ENCODE measurements at regions not wholly inside any gene's neighbourhood (a gene's known extent, or its start where the extent isn't known, plus 50 kb on each side); places are given as distances from the start of the nearest gene placed in this dataset.
"Not testable (repeated sequence)": the region's sequence is repeated elsewhere in the genome, so short reads cannot be mapped to it uniquely, and the experiment has no call there.

GRCh38 chr12:89289720-89290119 lies 62.6 kb downstream of the DUSP6 start:
- DNase-seq (ENCODE audit: low read depth): no peak

- DNase-seq (ENCODE audit: low read depth): no peak
Measured at GRCh38 chr12:89288959-89289358, 63.3 kb downstream of the DUSP6 start.

DNA sequence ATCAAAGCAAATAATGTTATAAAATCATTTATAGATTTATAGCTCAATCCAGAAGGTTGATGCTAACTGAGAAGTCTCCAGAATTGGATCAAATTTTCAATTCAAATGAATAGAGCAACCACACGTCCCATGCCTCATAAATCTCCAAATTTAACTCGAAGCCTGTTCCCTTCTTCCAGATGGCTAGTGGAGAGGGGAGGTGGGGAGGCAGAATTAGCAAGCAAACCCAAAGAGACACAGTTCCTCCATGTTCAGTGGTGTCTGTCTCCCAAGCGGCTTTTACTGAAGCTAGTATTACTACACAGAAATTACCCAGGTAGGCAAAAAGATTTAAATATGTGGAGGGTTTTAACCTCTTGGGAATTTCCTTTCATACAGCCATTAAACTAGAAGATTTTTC lies 65.8 kb downstream of the DUSP6 start:
- DNase-seq (ENCODE audit: low read depth): no peak

DNA sequence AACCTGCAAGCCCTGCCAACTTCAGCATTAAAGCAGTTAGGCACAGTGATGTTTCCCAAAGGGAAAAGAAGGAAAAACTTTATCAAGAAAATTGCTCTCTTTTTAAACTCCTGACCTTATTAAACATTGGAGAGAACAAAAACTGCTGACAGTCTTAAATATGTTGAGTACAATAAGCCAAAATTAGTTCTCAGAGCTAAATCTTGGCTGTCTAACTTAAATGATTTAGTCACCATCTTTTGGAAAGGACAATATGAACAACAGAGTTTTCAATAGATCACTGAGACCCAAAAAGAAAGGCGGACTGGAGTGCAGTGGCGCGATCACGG lies 70.8 kb downstream of the DUSP6 start:
- DNase-seq (ENCODE audit: low read depth): no peak

- DNase-seq (ENCODE audit: low read depth): no peak
Measured at GRCh38 chr12:89280833-89281538, 71.3 kb downstream of the DUSP6 start.

GRCh38 chr12:89279499-89279898 lies 72.8 kb downstream of the DUSP6 start:
- DNase-seq (ENCODE audit: low read depth): no peak

DNA sequence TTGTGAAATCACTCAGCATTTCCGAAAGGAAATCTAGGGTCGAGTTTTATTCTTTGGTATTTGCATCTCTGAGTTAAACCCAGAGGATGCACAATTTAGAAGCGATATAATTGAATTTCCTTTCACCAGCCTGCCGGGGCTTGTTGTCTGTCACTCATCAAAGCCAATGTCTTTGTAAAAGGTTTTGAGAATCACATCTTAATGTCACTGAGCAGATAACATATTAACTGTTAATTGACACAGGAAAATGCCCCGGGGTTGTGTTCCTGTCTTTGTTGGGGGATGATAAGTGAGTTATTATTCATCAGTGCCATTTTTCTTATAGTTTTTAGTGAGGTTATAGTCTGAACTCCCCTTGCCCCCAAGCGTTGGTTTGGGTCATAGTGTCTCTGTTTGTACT lies 73.4 kb downstream of the DUSP6 start:
- no peak for DNase-seq (ENCODE audit: low read depth)

DNA sequence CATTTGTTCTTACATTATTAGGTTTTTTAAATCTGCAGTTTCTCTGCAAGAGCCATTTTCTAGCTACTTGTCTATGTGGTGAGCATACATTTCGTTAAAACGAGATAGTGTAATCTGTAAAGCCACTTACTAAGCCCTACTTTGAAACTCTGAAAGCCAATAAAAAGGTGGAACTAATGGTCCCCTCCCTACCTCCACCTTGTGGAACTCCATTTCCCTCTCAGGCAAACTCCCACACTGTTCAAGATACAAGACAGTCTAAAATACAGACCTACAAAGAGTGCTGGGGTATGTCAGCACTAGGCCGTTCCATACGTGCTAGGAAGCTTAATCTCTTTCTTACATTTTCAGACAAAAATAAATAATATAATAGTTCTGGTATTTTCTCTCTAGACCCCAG lies 74.1 kb downstream of the DUSP6 start:
- DNase-seq (ENCODE audit: low read depth): no peak

GRCh38 chr12:89276860-89277259 lies 75.4 kb downstream of the DUSP6 start:
- no peak for DNase-seq (ENCODE audit: low read depth)

- DNase-seq (ENCODE audit: low read depth): no peak
Measured at GRCh38 chr12:89273525-89273924, 78.8 kb downstream of the DUSP6 start.

DNA sequence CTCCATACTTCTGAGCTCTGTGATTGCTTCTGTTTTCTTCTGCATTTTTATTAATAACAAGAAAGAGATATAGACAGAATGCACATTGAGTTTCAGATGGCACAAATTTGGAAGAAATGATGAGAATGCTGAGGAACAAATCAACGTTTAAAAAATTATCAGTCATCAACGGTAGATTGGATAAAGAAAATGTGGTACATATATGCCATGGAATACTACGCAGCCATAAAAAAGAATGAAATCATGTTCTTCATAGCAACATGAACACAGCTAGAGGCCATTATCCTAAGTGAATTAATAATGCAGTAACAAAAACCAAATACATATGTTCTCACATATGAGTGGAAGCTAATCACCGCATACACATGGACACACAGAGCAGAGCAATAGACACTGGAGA lies 81.8 kb downstream of the DUSP6 start:
- no peak for DNase-seq (ENCODE audit: low read depth)

DNA sequence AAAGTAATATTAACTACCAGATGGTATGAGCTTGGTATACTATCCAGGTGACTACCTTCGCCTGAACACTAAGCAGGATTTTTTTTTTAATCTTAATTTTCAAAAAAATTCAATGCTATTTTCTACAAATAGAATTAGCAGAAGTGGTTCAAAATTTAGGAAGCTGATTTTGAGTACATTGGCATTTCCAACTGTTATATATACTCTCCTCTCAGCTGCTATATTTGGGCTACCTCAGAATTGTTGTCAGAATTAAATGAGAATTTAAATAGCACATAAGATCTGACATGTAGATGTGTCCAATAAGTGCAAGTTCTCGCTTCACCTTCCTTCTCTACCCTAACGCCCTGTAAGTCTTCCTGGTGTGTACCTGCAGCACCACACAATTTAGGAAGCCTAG lies 83.1 kb downstream of the DUSP6 start:
- no peak for DNase-seq (ENCODE audit: low read depth)

DNA sequence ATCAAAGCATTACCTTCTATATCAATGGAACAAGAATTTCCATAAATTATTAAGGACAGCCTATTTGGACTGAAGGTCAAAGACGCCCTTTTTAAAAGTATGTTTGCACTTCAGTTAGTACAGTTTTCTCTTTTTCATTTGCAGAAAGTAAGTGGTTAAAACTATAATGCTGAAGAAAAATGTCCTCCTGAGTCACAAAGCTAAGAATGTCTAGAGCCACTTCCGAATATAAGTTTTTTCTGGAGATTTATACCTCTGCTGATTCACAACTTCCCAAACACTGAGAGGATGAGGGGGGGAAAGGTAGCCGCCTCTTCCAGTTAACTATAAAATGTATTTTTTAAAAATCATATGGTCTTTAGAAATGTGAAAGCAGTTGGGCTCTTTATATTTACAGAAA lies 84.9 kb downstream of the DUSP6 start:
- no peak for DNase-seq (ENCODE audit: low read depth)

DNA sequence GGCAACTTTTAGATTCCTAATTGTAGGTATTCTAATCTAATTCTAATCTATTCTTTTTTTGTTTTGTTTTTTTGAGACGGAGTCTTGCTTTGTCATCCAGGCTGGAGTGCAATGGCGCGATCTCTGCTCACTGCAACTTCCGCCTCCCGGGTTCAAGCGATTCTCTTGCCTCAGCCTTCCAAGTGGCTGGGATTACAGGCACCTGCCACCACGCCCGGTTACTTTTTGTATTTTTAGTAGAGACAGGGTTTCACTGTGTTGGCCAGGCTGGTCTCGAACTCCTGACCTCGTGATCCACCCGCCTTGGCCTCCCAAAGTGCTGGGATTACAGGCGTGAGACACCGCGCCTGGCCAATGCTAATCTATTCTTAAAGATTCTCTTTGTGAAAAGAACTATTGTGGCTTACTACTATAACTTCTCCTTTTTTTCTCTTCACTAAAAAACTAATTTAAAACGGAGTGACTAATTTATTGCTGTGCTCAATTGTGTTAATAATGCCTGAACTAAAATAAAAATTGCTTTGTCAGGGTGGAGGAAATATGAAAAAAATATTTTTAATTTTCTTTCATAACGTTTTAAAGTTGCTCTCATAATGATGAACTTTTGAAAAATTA lies 85.6 kb downstream of the DUSP6 start:
- not testable (repeated sequence) for DNase-seq (ENCODE audit: low read depth)

DNA sequence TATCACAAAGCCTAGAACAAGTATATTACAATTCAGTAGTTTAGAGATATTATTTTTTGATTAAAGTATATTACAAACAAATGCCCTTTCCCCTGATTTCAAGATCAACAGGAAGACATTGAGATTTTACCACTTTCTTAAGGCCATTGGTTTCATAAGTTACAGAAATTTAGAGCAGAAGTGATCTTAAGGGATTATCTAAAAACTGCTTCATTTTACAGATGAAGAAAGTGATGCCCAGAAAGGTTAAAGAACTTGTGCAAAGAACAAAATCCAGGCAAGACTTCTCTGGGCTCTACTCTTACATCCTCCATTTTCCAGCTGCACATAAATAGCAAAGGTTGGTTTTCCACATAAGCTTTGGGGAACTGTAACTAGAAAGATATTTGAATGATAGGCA lies 87.5 kb downstream of the DUSP6 start:
- no peak for DNase-seq (ENCODE audit: low read depth)

DNA sequence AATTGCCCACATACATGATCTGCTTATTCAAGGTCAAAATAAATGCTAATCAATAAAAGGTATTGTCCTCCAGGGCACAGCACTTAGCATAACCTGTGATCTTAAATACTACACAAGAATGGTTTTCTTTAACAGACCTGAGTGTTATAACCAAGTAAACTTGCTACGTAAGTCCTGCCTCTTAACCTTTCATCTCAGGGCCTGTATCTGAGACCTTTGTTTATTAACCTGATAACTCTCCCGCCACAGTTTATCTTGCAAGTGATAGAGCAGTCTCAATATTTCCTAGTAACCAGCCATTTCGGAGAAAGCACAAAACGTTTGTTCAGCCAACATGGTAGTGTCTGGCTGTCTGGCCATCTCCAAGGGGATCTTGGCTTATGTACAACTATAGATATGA lies 88.4 kb downstream of the DUSP6 start:
- DNase-seq (ENCODE audit: low read depth): no peak

- no peak for DNase-seq (ENCODE audit: low read depth)
Measured at GRCh38 chr12:89262855-89263552, 89.3 kb downstream of the DUSP6 start.

DNA sequence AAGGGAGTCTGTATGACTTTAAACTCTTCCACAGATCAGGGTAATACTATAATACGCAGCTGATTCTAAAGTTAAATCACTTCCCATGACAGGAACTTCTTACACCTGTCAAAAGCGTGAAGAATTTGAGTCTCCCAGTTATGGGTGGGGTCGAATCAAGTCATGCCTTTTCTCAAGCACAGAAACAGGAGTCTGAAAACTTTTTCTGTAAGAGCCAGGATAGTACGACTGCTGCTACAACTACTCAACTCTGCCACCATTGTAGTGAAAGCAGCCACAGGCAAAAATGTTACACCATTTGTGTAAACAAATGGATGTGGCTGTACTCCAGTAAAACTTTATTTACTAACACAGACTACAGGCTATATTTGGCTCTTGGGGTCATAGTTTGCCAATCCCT lies 90.3 kb downstream of the DUSP6 start:
- DNase-seq (ENCODE audit: low read depth): no peak

GRCh38 chr12:89260841-89261637 lies 91.3 kb downstream of the DUSP6 start:
- no peak for DNase-seq (ENCODE audit: low read depth)

DNA sequence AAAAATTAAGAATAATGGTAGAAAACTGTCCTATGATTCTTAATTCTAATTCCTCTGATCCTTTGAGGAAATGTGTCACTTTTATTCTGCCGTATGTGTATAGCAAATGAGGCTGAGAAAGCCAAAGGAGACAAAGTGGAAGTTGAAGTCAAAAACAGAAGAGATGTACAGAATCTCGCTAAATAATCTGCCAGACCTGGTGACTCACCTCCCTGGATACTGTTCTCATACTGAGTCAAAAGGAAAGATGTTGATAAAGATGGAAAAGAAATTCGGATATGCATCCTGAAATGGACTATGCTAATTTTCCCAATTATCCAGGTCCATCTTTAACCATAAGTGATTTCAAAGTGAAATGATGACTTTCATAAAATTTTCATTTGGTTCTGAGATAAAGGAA lies 92.5 kb downstream of the DUSP6 start:
- no peak for DNase-seq (ENCODE audit: low read depth)

- no peak for DNase-seq (ENCODE audit: low read depth)
Measured at GRCh38 chr12:89258240-89258969, 93.9 kb downstream of the DUSP6 start.

DNA sequence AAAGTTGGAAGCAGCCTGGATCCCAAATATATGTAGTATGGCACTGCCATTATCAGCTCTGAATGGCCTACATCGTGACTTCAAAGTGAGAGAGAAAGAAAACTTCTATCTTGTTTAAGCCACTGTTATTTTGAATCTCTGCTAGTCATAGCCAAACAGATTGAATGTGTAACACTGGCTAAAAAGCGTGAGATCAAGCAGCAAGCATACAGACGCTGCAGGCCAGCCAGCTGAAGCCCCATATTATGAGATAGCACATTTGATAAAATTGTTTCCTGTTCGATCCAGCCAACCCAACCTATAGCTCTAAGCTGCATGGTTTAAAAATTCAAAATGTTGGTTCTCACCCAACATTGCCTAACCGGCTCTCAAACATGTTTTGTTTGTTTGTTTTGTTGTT lies 95.0 kb downstream of the DUSP6 start:
- DNase-seq (ENCODE audit: low read depth): no peak
